Skeletal muscle tissue (tissue), 3 donors: ENCODE measurements at regions not wholly inside any gene's neighbourhood (a gene's known extent, or its start where the extent isn't known, plus 50 kb on each side); places are given as distances from the start of the nearest gene placed in this dataset.

Source experiments
- H3K27ac ChIP-seq: one replicate; pipeline ENCODE4 v1.7.0; 2013; ENCODE audit warnings: mild to moderate bottlenecking, low read depth, low read length, inconsistent platforms
- H3K27me3 ChIP-seq, 3 donors: one replicate each; pipeline ENCODE4 v1.7.0; 2013; ENCODE audit warnings: low read length in 3 of 3; ENCODE audit not compliant: control insufficient read depth in 3 of 3, insufficient read depth in 3 of 3
- H3K36me3 ChIP-seq, 3 donors: one replicate each; pipeline ENCODE4 v1.7.0; 2013; ENCODE audit warnings: low read length in 3 of 3; ENCODE audit not compliant: control insufficient read depth in 3 of 3, insufficient read depth in 3 of 3
- H3K4me1 ChIP-seq, 3 donors: one replicate each; pipeline ENCODE4 v1.7.0; 2013; ENCODE audit warnings: low read length in 3 of 3, mild to moderate bottlenecking in 3 of 3; ENCODE audit not compliant: control insufficient read depth in 3 of 3, insufficient read depth in 3 of 3
- H3K4me3 ChIP-seq, 3 donors: one replicate each; pipeline ENCODE4 v1.7.0; 2013; ENCODE audit warnings: low read length in 3 of 3
- H3K9ac ChIP-seq, 3 donors: one replicate each; pipeline ENCODE4 v1.7.0; 2013; ENCODE audit warnings: low read length in 3 of 3, mild to moderate bottlenecking in 3 of 3, moderate library complexity in 2 of 3, low read depth in 1 of 3
- H3K9me3 ChIP-seq, 3 donors: one replicate each; pipeline ENCODE4 v1.7.0; 2013; ENCODE audit warnings: low read length in 3 of 3; ENCODE audit not compliant: control insufficient read depth in 3 of 3
- donor health status: Osteomylitis.

DNA sequence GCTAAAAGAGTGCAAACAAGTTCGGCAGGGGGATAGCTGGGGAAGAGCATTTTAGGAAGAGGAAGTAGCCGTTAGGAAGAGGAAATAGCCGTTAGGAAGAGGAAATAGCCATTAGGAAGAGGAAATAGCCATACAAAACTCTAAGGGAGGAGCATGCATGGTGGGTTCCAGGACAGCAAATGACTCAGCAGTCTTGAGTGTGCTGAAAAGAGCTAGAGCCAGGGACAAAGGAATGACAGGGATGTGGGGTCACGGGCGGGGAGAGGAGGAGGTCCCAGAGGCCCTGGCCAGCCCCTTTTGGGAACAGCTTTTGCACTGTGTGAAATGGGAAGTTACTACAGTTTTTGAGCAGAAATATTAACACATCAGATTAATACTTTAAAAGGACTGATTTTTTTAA, 882.6 kb downstream of the TRIML1 start:
- H3K4me1 ChIP-seq = no peaks in the 10 kb centered on the region
- no peaks in the 10 kb centered on the region for H3K27me3 ChIP-seq
- no peaks in the 10 kb centered on the region for H3K36me3 ChIP-seq
- no peak overlapping the region for H3K27ac ChIP-seq
- H3K9ac ChIP-seq = no peak overlapping the region
- no peaks in the 10 kb centered on the region for H3K9me3 ChIP-seq
- H3K4me3 ChIP-seq = no peak overlapping the region

GRCh38 chr4:189022440-189023035, 883.3 kb downstream of the TRIML1 start:
- Histone ChIP-seq H3K27me3 (no peaks in the 10 kb centered on the region), H3K36me3 (no peaks in the 10 kb centered on the region), H3K4me1 (no peaks in the 10 kb centered on the region), H3K27ac (no peak overlapping the region), H3K4me3 (no peak overlapping the region), H3K9ac (no peak overlapping the region), H3K9me3 (no peaks in the 10 kb centered on the region)

DNA sequence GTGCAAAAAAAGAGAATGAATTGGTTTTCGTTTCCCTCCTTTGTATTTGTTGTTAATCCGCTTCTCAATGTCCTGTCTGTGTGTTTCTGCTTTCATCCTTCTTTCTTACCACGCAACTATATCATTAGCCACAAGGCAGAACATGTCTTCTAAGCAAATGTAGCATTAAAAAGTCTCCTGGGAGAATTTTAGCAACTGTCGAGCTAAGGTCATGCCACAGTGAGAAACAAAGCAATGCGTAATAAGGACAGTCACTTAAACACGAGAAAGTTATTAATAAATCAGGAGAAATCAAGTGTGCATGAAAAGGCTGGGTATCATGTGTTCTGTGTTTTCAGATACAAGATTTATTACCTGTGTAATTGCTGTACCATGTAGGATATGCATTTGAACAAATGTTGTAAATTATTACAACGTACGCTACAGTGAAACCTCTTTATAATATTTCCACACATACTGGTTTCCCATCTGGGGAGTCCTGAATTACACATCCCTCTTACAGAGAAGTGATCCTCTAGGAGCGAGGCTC, 890.8 kb downstream of the TRIML1 start:
- Histone ChIP-seq H3K4me3 (no peak overlapping the region), H3K9me3 (no peaks in the 10 kb centered on the region), H3K9ac (no peak overlapping the region), H3K27ac (no peak overlapping the region), H3K27me3 (no peaks in the 10 kb centered on the region), H3K36me3 (no peaks in the 10 kb centered on the region), H3K4me1 (no peaks in the 10 kb centered on the region)

DNA sequence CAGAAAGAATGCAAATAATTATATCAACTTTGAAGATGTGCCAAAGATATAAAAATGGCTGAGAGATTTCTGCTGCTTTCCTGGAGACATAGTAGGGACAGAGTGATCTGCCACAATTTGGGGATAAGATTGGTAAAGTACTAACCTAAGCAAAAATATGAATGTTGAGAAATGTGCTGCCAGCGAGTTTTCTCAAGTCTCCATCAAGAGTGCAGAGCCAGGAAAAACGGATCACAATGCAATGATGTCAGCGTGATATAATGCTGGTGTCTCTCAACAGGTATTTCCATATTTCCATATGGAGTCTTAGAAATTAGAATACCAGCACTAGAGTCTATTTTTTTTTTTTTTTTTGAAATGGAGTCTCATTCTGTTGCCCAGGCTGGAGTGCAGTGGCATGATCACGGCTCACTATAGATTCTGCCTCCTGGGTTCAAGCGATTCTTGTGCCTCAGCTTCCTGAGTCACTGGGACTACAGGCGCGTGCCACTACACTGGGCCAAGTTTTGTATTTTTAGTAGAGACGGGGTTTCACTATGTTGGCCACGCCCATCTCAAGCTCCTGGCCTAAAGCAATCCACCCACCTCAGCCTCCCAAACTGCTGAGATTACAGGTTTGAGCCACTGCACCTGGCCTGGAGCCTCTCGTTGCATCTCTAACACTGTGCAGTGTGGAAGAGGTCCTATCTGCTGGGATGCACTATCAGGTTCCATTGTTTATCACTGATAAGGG, 893.5 kb downstream of the TRIML1 start:
- Histone ChIP-seq H3K4me3 (no peak overlapping the region), H3K27me3 (no peaks in the 10 kb centered on the region), H3K4me1 (no peaks in the 10 kb centered on the region), H3K36me3 (no peaks in the 10 kb centered on the region), H3K27ac (no peak overlapping the region), H3K9me3 (no peaks in the 10 kb centered on the region), H3K9ac (no peak overlapping the region)

DNA sequence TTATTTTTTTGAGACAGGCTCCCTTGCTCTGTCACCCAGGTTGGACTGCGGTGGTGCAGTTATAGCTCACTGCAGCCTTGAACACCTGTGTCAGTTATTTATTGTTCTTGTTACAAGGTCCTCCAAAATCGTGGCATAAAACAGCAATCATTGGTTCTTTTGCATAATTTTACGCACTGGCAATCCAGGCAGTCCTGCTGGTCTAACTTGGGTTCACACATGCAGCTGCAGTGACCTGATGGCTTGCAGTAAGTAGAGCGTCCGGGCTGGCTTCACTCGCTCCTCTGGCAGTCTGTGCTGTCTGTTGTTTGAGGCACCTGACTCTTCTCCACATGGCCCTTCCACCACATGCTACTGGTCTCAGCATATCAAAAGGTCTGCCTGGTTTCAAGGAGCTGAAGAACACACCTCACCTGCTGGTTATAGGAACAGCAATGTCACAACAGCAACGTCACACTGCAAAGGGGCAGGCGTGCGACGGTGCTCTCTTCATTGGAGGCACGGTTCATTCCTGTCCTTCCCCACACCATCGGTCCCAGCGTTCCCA, 894.6 kb downstream of the TRIML1 start:
- Histone ChIP-seq H3K9me3 (no peaks in the 10 kb centered on the region), H3K27ac (no peak overlapping the region), H3K4me1 (no peaks in the 10 kb centered on the region), H3K9ac (no peak overlapping the region), H3K36me3 (no peaks in the 10 kb centered on the region), H3K27me3 (no peaks in the 10 kb centered on the region), H3K4me3 (no peak overlapping the region)

- H3K4me3 ChIP-seq = no peak overlapping the region
- H3K36me3 ChIP-seq = no peaks in the 10 kb centered on the region
- no peak overlapping the region for H3K9ac ChIP-seq
- H3K27me3 ChIP-seq = no peaks in the 10 kb centered on the region
- H3K4me1 ChIP-seq = no peaks in the 10 kb centered on the region
- no peaks in the 10 kb centered on the region for H3K9me3 ChIP-seq
- no peak overlapping the region for H3K27ac ChIP-seq
Observed at GRCh38 chr4:189035091-189035490, 895.9 kb downstream of the TRIML1 start.

- Histone ChIP-seq H3K4me3 (no peak overlapping the region), H3K27me3 (no peaks in the 10 kb centered on the region), H3K4me1 (no peaks in the 10 kb centered on the region)
Observed at GRCh38 chr4:189035654-189036053, 896.4 kb downstream of the TRIML1 start.

GRCh38 chr4:189036906-189037305, 897.7 kb downstream of the TRIML1 start:
- Histone ChIP-seq H3K9ac (no peak overlapping the region), H3K4me3 (no peak overlapping the region), H3K27me3 (no peaks in the 10 kb centered on the region), H3K36me3 (no peaks in the 10 kb centered on the region), H3K4me1 (no peaks in the 10 kb centered on the region), H3K27ac (no peak overlapping the region), H3K9me3 (no peaks in the 10 kb centered on the region)

More at GRCh38 chr4:189035654-189036053, 896.4 kb downstream of the TRIML1 start:
- Histone ChIP-seq H3K27ac (no peak overlapping the region), H3K9me3 (no peaks in the 10 kb centered on the region), H3K36me3 (no peaks in the 10 kb centered on the region), H3K9ac (no peak overlapping the region)

DNA sequence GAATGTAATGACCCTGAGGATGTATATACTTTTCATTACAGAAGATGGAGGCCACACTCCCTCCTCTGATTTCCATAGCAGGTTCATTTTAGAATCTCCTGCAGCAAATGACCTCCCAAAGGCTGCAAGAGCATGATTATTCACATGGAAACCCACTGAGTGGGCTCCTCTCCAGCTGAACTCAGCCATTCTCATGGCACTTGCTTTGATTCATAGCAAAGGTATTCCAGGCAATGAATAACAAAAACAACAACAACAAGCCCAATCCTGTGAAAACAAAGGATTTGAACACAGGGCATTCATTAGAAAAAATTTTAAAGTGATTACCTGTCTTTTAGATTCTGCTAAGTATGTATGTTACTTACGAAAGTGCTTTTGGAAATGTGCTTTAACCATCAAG, 894.0 kb upstream of the FRG1 start:
- H3K9me3 ChIP-seq = no peaks in the 10 kb centered on the region
- peaks cover 0 to 9% (median 2%) of the 10 kb centered on the region in 3 donors for H3K27me3 ChIP-seq
- no peaks in the 10 kb centered on the region for H3K36me3 ChIP-seq
- no peaks in the 10 kb centered on the region for H3K4me1 ChIP-seq
- no peak overlapping the region for H3K27ac ChIP-seq
- H3K9ac ChIP-seq = no peak overlapping the region
- no peak overlapping the region for H3K4me3 ChIP-seq

GRCh38 chr4:189048119-189048518, 892.6 kb upstream of the FRG1 start:
- H3K27ac ChIP-seq = no peak overlapping the region
- H3K9ac ChIP-seq = no peak overlapping the region
- peaks cover 0 to 9% (median 2%) of the 10 kb centered on the region in 3 donors for H3K27me3 ChIP-seq
- no peaks in the 10 kb centered on the region for H3K36me3 ChIP-seq
- H3K9me3 ChIP-seq = no peaks in the 10 kb centered on the region
- no peaks in the 10 kb centered on the region for H3K4me1 ChIP-seq
- no peak overlapping the region for H3K4me3 ChIP-seq
